Astrocyte of the hippocampus (primary cell): ENCODE measurements at regions not wholly inside any gene's neighbourhood (a gene's known extent, or its start where the extent isn't known, plus 50 kb on each side); places are given as distances from the start of the nearest gene placed in this dataset.
A peak's percentile ranks its signal among the peaks of the same experiment; 100 is the strongest.

Experiments used
- DNase-seq: peaks from one replicate; pipeline ENCODE4 v3.0.0; 2011; ENCODE audit warnings: low read depth, low spot score

DNA sequence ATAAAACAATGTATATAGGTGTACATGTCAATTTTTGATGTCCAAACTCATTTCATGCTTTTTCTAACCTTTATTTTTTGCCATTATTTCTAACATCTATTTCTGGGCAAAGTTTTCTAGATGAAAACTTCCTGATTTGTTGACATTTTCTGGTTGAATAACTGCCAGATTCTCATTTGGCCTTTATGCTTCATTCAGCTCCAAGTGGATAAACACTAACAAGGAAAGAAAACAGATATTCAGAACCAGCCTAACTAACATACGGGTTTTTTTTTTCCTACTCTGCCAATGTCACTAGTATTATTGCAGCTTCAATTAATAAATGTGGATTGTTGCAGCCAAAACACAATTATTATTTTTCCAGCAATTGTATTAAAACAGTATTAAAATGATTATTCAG lies 50.9 kb upstream of the RAP1GDS1 start:
- peak; percentile 12 for DNase-seq

GRCh38 chr4:98209111-98209510 lies 52.1 kb upstream of the RAP1GDS1 start:
- no peak for DNase-seq

- DNase-seq: no peak
These were observed 57.0 kb upstream of the RAP1GDS1 start for GRCh38 chr4:98204236-98204553.

DNA sequence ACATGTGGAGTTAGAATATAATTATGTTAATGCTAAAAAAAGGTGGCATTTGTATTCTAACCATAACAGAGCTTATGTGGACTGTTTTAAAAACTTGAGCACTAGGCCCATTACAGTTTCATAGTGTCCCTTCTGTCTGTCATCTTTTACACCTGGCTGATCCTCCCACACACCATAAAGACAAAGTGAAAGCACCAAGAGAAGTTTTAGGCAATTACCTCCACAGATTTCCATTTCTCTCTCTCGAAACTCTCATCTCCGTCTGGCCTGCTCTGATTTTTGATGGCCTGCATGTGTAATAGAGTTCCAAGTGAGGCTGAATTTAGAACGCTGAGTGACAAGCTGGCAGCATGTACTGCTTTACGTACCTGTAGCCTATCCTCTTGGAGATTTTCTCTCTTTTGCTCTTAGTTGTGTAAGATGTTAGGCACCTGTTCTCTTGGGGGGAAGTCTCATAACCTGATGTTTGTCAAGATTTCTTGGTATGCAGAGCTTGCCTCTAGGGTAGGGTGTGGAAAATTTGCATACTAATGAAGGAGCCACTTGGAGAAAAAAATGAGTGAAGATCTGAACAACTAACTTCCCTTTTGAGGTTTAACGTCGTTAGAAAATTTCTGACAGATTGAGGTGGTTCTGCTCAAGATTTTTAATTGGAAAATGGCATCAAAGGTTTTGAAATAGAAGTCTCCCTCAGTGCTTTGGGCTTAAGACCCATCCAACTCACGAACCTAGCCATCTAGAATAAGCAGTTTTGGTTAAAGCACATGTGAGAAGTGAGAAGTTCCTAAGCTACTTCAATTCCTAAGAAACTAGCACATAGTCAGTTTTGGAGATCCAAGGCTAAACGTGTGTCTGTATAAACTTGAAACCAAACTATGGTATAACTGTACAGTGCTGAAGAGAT lies 57.6 kb upstream of the RAP1GDS1 start:
- DNase-seq: no peak

- DNase-seq: no peak
These were observed 58.3 kb upstream of the RAP1GDS1 start for GRCh38 chr4:98202907-98203306.

DNA sequence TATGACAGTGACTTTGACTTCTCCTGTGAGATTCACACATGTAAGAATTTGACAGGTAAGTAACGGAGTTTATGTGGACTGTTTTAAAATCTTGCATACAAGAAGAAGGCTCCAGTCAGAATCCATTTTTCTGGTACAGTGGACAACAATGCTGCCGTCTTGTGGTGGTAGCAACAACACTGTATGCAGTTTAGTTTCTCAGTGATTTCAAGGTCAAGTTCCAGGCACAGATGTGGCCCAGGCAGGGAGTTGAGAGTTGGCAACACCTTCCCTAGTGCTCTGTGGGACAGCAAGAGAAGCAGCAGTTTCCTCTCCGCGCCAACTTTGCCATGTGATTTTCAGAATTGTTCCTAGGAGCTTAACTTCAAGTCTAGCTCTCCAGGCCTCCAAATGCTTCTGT lies 56.0 kb upstream of the STPG2 start:
- DNase-seq: no peak

DNA sequence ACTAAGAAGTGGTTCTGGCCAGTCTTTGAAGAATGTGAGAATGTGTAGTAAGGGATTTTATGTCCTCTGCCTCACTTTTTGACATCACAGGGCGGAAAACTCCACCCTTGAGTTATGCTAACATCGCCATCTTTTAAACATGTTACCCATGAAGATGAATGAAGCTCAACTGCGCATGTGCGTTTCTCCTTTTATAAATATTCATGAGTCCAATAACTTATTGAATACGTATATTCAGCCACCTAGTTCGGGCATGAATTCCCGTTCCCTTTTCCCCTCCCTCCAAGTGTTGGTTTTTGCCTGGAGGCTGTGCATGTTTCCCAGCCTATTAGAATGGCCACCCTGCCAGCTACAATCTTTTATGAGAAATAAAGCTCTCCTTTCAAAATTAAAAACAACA lies 51.7 kb upstream of the STPG2 start:
- no peak for DNase-seq

GRCh38 chr4:98193459-98194105 lies 50.3 kb upstream of the STPG2 start:
- DNase-seq: no peak
